DOHH2 (cell line): ENCODE measurements at regions not wholly inside any gene's neighbourhood (a gene's known extent, or its start where the extent isn't known, plus 50 kb on each side); places are given as distances from the start of the nearest gene placed in this dataset.

Experiments used
- CTCF ChIP-seq: fragments of 200-600 bp; sonication (generic); IDR thresholded peaks from one replicate; pipeline ENCODE4 v1.5.1; 2014; ENCODE audit warnings: antibody characterized with exemption, mild to moderate bottlenecking, low read depth, low read length; ENCODE audit not compliant: poor library complexity, severe bottlenecking
- EZH2phosphoT487 ChIP-seq: fragments of 200-600 bp; sonication (generic); IDR thresholded peaks from 2 replicates; pipeline ENCODE4 v1.6.1; 2017; ENCODE audit warnings: borderline replicate concordance, mild to moderate bottlenecking, antibody characterized with exemption, low read length, moderate library complexity, mixed read lengths

- TF ChIP-seq CTCF (no peak), EZH2phosphoT487 (no peak)
Measured at GRCh38 chr14:30348445-30348844, 210.5 kb upstream of the G2E3 start.
